ENCODE measurements at regions not wholly inside any gene's neighbourhood (a gene's known extent, or its start where the extent isn't known, plus 50 kb on each side); places are given as distances from the start of the nearest gene placed in this dataset.

GRCh38 chr9:73667749-73668148 lies 516.1 kb downstream of the ANXA1 start:
- TF ChIP-seq, protein P1, sequence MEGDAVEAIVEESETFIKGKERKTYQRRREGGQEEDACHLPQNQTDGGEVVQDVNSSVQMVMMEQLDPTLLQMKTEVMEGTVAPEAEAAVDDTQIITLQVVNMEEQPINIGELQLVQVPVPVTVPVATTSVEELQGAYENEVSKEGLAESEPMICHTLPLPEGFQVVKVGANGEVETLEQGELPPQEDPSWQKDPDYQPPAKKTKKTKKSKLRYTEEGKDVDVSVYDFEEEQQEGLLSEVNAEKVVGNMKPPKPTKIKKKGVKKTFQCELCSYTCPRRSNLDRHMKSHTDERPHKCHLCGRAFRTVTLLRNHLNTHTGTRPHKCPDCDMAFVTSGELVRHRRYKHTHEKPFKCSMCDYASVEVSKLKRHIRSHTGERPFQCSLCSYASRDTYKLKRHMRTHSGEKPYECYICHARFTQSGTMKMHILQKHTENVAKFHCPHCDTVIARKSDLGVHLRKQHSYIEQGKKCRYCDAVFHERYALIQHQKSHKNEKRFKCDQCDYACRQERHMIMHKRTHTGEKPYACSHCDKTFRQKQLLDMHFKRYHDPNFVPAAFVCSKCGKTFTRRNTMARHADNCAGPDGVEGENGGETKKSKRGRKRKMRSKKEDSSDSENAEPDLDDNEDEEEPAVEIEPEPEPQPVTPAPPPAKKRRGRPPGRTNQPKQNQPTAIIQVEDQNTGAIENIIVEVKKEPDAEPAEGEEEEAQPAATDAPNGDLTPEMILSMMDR (IDR thresholded peaks at IDR 0.05; ENCODE audit: insufficient read depth, low read length): peak; percentile 32
- DNase-seq (ENCODE audit: low read depth): no peak
- no peak overlapping the region for H3K4me3 ChIP-seq (ENCODE audit: low read depth, low read length)

- DNase-seq (ENCODE audit: low read depth): no peak
- H3K4me3 ChIP-seq (ENCODE audit: low read depth, low read length): no peak overlapping the region
- TF ChIP-seq, protein P1 (IDR thresholded peaks at IDR 0.05; ENCODE audit: insufficient read depth, low read length): no peak
These were observed 529.2 kb downstream of the ANXA1 start for GRCh38 chr9:73680831-73681230.

DNA sequence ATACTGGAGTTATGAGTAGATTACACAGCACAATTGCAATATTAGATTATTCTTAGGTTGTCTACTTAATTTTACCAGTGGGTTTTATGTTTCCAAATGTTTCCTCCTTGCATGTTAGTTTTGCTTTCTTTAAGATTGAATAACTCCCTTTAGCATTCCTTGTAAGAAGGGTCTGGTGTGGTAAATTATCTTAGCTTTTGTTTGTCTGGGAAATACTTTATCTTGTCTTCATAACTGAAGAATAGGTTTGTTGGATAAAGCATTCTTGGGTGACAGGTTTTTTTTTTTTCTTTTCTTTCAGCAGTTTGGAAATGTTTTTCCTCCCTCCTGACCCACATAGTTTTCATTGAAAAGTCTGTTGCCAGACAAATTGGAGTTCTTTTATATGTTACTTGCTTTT lies 531.1 kb downstream of the ANXA1 start:
- H3K4me3 ChIP-seq (ENCODE audit: low read depth, low read length): no peak overlapping the region
- DNase-seq (ENCODE audit: low read depth): no peak
- TF ChIP-seq, protein P1 (IDR thresholded peaks at IDR 0.05; ENCODE audit: insufficient read depth, low read length): no peak

DNA sequence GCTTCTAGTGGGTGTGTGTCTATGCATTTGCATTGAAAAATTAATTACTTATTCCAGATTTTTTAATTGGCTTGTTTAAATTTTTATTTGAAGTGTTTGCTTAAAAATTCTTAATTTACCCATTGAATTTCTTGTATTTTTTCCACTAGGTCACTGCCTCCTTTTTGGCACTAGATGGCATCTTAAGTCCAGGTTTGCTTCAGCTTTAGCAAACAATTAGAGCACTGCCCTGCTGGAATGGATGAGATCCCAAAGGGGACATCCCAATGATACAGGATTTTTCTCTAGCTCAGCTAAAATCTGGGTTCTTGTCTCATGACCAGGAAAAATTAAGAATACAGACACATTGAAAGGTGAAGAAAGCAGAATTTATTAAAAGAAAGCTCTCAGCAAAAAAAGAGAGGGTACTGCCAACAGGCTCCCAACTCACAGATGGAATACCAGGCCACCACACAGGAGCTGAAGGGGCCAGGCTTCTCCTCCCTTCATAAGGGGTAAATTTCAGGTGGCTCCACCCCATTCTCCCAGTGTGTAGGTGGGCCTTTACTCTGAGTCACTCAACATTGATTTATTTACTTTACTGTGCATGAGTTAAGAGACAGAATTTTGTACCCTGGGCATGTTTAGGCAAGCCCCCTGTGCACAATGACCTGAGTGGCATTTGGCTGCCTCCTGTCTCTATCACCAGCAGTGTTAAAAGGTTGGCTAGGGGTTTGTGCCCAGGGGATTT lies 532.4 kb downstream of the ANXA1 start:
- peak; percentile 78 for DNase-seq (ENCODE audit: low read depth)
- no peak overlapping the region for H3K4me3 ChIP-seq (ENCODE audit: low read depth, low read length)
- TF ChIP-seq, protein P1 (IDR thresholded peaks at IDR 0.05; ENCODE audit: insufficient read depth, low read length): peak; percentile 78

DNA sequence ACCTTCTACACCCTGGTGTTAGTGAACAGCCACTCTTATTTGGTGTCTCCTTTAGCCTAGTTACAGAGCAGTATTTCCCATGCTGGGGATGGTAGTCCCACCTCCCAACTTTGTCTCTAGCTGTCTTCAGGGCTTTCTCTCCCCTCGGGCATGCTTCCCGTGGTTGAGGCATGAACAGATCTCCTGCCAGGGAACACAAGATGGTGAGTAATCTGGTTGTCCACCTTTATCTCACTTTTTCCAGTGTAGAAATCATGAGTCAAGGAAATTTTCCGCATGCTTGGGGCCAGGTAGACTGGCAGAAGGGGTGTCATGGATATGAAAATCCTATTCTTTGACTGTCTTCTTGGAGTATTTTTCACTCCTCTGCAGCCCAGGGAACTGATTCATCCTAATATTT lies 532.9 kb downstream of the ANXA1 start:
- TF ChIP-seq, protein P1 (IDR thresholded peaks at IDR 0.05; ENCODE audit: insufficient read depth, low read length): no peak
- H3K4me3 ChIP-seq (ENCODE audit: low read depth, low read length): no peak overlapping the region
- DNase-seq (ENCODE audit: low read depth): peak; percentile 29

DNA sequence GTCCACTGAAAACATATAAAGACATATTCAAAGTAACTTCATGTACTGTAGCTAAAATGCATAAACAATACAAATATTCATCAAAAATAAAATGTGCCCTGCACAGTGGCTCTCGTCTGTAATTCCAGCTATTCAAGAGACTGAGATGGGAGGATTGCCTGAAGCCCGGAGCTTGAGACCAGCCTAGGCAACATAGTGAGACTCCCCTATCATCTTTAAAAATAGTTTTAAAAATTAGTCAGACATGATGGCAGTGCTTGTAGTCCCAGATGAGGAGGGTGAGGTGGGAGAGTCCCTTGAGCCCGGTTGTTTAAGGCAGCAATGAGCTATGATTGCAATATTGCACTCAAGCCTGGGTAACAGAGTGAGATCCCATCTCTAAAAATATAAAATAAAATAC lies 534.1 kb downstream of the ANXA1 start:
- H3K4me3 ChIP-seq (ENCODE audit: low read depth, low read length): no peak overlapping the region
- no peak for DNase-seq (ENCODE audit: low read depth)
- TF ChIP-seq, protein P1 (IDR thresholded peaks at IDR 0.05; ENCODE audit: insufficient read depth, low read length): no peak

Data from fibroblast of the aortic adventitia (primary cell).